HG02571 (cell line): ENCODE measurements at regions not wholly inside any gene's neighbourhood (a gene's known extent, or its start where the extent isn't known, plus 50 kb on each side); places are given as distances from the start of the nearest gene placed in this dataset.

ENCODE experiments used
- ATAC-seq: cut with Tn5 transposase; IDR thresholded peaks from one replicate; pipeline ENCODE4 v1.9.1; 2021; ENCODE audit warnings: mild to moderate bottlenecking, moderate library complexity; ENCODE audit not compliant: unreplicated experiment

- ATAC-seq: no peak
Observed at GRCh38 chr4:14878681-14879080, 123.6 kb upstream of the CPEB2 start.

- no peak for ATAC-seq
Observed at GRCh38 chr4:14879683-14880082, 122.6 kb upstream of the CPEB2 start.

- no peak for ATAC-seq
Observed at GRCh38 chr4:14880805-14881204, 121.5 kb upstream of the CPEB2 start.

- no peak for ATAC-seq
Observed at GRCh38 chr4:14883166-14883565, 119.1 kb upstream of the CPEB2 start.

- no peak for ATAC-seq
Observed at GRCh38 chr4:14883661-14884060, 118.6 kb upstream of the CPEB2 start.

- no peak for ATAC-seq
Observed at GRCh38 chr4:14887842-14888433, 114.3 kb upstream of the CPEB2 start.

- ATAC-seq: no peak
Observed at GRCh38 chr4:14888790-14889572, 113.3 kb upstream of the CPEB2 start.

- no peak for ATAC-seq
Observed at GRCh38 chr4:14892563-14892962, 109.7 kb upstream of the CPEB2 start.

- ATAC-seq: no peak
Observed at GRCh38 chr4:14893713-14894112, 108.6 kb upstream of the CPEB2 start.

- no peak for ATAC-seq
Observed at GRCh38 chr4:14894392-14895292, 107.6 kb upstream of the CPEB2 start.

- ATAC-seq: no peak
Observed at GRCh38 chr4:14896656-14897175, 105.6 kb upstream of the CPEB2 start.

- ATAC-seq: no peak
Observed at GRCh38 chr4:14897217-14897616, 105.1 kb upstream of the CPEB2 start.

- ATAC-seq: no peak
Observed at GRCh38 chr4:14898989-14899388, 103.3 kb upstream of the CPEB2 start.

- ATAC-seq: no peak
Observed at GRCh38 chr4:14902342-14902741, 99.9 kb upstream of the CPEB2 start.

GRCh38 chr4:14903321-14903720, 99.0 kb upstream of the CPEB2 start:
- no peak for ATAC-seq

- no peak for ATAC-seq
Observed at GRCh38 chr4:14906805-14907204, 95.5 kb upstream of the CPEB2 start.

GRCh38 chr4:14908635-14909034, 93.6 kb upstream of the CPEB2 start:
- no peak for ATAC-seq

- no peak for ATAC-seq
Observed at GRCh38 chr4:14910411-14910810, 91.9 kb upstream of the CPEB2 start.

- ATAC-seq: no peak
Observed at GRCh38 chr4:14912426-14912825, 89.9 kb upstream of the CPEB2 start.

GRCh38 chr4:14915018-14915417, 87.3 kb upstream of the CPEB2 start:
- no peak for ATAC-seq

GRCh38 chr4:14916554-14917297, 85.6 kb upstream of the CPEB2 start:
- ATAC-seq: no peak
